ENCODE measurements at regions not wholly inside any gene's neighbourhood (a gene's known extent, or its start where the extent isn't known, plus 50 kb on each side); places are given as distances from the start of the nearest gene placed in this dataset.
"Not testable (repeated sequence)": the region's sequence is repeated elsewhere in the genome, so short reads cannot be mapped to it uniquely, and the experiment has no call there.

DNA sequence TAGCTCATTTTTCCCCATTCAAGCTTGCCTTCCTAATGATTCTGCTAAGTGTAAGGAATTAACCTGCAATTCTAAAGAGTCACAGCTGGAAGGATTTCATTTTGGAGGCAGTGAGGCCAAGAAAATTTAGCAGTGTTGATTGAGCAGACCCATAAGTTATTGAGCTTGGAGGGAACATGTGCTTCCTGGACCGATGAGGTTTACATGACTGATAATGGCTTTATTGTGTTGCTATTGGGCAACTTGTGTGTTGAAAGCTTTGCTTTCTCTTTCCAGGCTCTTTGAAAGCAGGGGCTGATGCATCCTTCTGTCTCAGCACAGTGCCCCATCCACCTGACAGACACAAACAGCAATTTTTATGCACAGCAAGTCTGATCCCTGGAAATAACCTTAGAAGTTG lies 398.9 kb upstream of the PCSK5 start:
- no peak for TF ChIP-seq CTCF (IDR thresholded peaks at IDR 0.05; ENCODE audit: extremely low read depth, missing control alignments)
- no peak for DNase-seq (ENCODE audit: low spot score)

DNA sequence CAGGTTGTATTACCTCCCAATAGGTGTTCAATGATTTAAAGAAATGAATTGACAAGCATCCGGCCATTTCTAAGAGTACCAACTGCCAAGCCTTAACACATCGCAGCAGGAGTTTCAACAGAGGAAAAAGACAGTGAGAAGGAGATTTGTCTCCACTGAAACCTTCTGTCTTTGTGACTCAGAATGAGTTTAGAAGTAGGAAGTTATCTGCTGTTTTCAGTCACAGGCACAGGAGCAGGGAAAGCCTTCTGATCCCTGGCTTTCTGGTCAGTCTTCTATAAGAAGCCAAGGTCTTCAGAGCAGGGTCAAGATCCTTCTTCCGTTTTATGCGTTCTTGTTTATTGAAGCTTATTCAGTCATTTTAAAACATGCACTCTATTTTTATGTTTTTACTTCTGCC lies 390.7 kb upstream of the PCSK5 start:
- no peak for DNase-seq (ENCODE audit: low spot score)
- TF ChIP-seq CTCF (IDR thresholded peaks at IDR 0.05; ENCODE audit: extremely low read depth, missing control alignments): no peak

DNA sequence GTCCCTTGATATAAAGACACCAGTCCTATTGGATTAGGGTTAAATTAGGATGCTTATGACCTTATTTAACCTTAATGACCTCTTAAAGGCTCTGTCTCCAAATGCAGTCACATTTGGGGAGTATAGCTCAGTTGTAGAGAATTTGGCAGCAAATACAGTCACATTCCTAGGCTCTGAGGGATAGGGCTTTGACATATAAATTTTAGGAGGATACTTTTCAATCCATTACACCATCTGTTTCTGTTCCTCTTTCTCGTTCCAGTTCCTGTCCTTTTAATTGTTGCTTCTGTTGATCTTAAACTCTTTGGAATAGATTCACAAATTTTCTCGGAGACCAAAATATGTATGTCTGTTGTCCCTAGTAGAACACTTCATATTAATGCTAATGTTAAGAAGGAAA lies 390.0 kb upstream of the PCSK5 start:
- DNase-seq (ENCODE audit: low spot score): no peak
- TF ChIP-seq CTCF (IDR thresholded peaks at IDR 0.05; ENCODE audit: extremely low read depth, missing control alignments): no peak

- DNase-seq (ENCODE audit: low spot score): not testable (repeated sequence)
These were observed 389.5 kb upstream of the PCSK5 start for GRCh38 chr9:75500940-75501339.

GRCh38 chr9:75504721-75505120 lies 385.8 kb upstream of the PCSK5 start:
- DNase-seq (ENCODE audit: low spot score): no peak
- no peak for TF ChIP-seq CTCF (IDR thresholded peaks at IDR 0.05; ENCODE audit: extremely low read depth, missing control alignments)

- no peak for DNase-seq (ENCODE audit: low spot score)
- no peak for TF ChIP-seq CTCF (IDR thresholded peaks at IDR 0.05; ENCODE audit: extremely low read depth, missing control alignments)
These were observed 384.8 kb upstream of the PCSK5 start for GRCh38 chr9:75505654-75506053.

DNA sequence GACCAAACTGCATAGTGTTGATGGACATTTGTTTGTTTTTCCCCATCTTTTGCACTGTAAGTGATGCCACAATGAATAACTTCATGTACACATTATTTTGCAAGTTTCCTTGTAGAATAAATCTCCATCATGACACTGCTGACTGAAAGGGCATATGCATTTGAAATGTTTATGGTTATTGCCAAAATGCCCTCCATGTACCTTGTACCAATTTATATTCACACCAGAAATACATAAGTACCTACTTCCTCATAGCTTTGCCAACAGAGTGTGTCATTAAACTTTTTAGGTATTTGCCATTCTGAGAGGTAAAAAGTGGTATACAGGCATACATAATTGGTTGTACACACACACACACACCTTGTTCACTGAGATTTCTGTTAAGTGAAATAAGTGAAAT lies 361.0 kb upstream of the PCSK5 start:
- DNase-seq (ENCODE audit: low spot score): no peak
- TF ChIP-seq CTCF (IDR thresholded peaks at IDR 0.05; ENCODE audit: extremely low read depth, missing control alignments): no peak

GRCh38 chr9:75531588-75531987 lies 358.9 kb upstream of the PCSK5 start:
- DNase-seq (ENCODE audit: low spot score): no peak
- TF ChIP-seq CTCF (IDR thresholded peaks at IDR 0.05; ENCODE audit: extremely low read depth, missing control alignments): no peak

Data from GM20000 (cell line).